Large intestine (tissue), 3 donors: ENCODE measurements at regions not wholly inside any gene's neighbourhood (a gene's known extent, or its start where the extent isn't known, plus 50 kb on each side); places are given as distances from the start of the nearest gene placed in this dataset.

Experiments used
- DNase-seq, 2 donors: peaks; one replicate each; pipeline versions ENCODE4 v3.0.0 to v3.0.0-alpha.2; 2013
- H3K27ac ChIP-seq: one replicate; pipeline ENCODE4 v1.5.1; 2013; ENCODE audit warnings: low read length
- H3K27me3 ChIP-seq: 2 replicates; pipeline ENCODE4 v1.6.1; 2013; ENCODE audit warnings: low read length; ENCODE audit not compliant: control insufficient read depth, insufficient read depth
- H3K36me3 ChIP-seq: 2 replicates; pipeline ENCODE4 v1.6.1; 2013; ENCODE audit warnings: low read length; ENCODE audit not compliant: control insufficient read depth, insufficient read depth
- H3K4me1 ChIP-seq: one replicate; pipeline ENCODE4 v1.6.1; 2013; ENCODE audit warnings: low read length; ENCODE audit not compliant: control insufficient read depth, insufficient read depth
- H3K4me3 ChIP-seq: one replicate; pipeline ENCODE4 v1.5.1; 2013; ENCODE audit warnings: low read length
- H3K9me3 ChIP-seq: one replicate; pipeline ENCODE4 v1.6.1; 2013; ENCODE audit warnings: mild to moderate bottlenecking, low read depth, low read length, moderate library complexity; ENCODE audit not compliant: control insufficient read depth
- WGBS: methylation state at CpG from one replicate; pipeline ENCODE4 v1.1.5; 2013; ENCODE audit warnings: low lambda C conversion rate; ENCODE audit not compliant: insufficient coverage; 5-methylcytosine and 5-hydroxymethylcytosine counted together

- H3K9me3 ChIP-seq = no peaks in the 10 kb centered on the region
- H3K4me3 ChIP-seq = no peak overlapping the region
- no CpG with 5 or more reads among the region's 7 CpGs for WGBS
- no peak for DNase-seq
- H3K4me1 ChIP-seq = no peaks in the 10 kb centered on the region
- no peaks in the 10 kb centered on the region for H3K27me3 ChIP-seq
- no peak overlapping the region for H3K27ac ChIP-seq
- no peaks in the 10 kb centered on the region for H3K36me3 ChIP-seq
Measured at GRCh38 chr7:67950321-67951083, 953.9 kb downstream of the TYW1 start.

- Histone ChIP-seq H3K27me3 (no peaks in the 10 kb centered on the region), H3K4me1 (no peaks in the 10 kb centered on the region), H3K36me3 (no peaks in the 10 kb centered on the region), H3K9me3 (no peaks in the 10 kb centered on the region), H3K4me3 (no peak overlapping the region), H3K27ac (no peak overlapping the region)
- no peak for DNase-seq
- no CpG with 5 or more reads among the region's 3 CpGs for WGBS
Measured at GRCh38 chr7:67955061-67955460, 958.4 kb downstream of the TYW1 start.

GRCh38 chr7:67962863-67963262 lies 966.2 kb downstream of the TYW1 start:
- no peak for DNase-seq
- no peak overlapping the region for H3K27ac ChIP-seq
- no peaks in the 10 kb centered on the region for H3K9me3 ChIP-seq
- H3K4me3 ChIP-seq = no peak overlapping the region
- WGBS = no CpG with 5 or more reads among the region's 1 CpG
- no peaks in the 10 kb centered on the region for H3K27me3 ChIP-seq
- no peaks in the 10 kb centered on the region for H3K36me3 ChIP-seq
- H3K4me1 ChIP-seq = no peaks in the 10 kb centered on the region

GRCh38 chr7:67976490-67976889 lies 979.9 kb downstream of the TYW1 start:
- DNase-seq = no peak
- H3K27ac ChIP-seq = no peak overlapping the region
- H3K4me1 ChIP-seq = no peaks in the 10 kb centered on the region
- WGBS = 83% methylated on average over 2 of the region's 3 CpGs
- no peaks in the 10 kb centered on the region for H3K36me3 ChIP-seq
- H3K27me3 ChIP-seq = no peaks in the 10 kb centered on the region
- H3K4me3 ChIP-seq = no peak overlapping the region
- H3K9me3 ChIP-seq = no peaks in the 10 kb centered on the region

- no peaks in the 10 kb centered on the region for H3K4me1 ChIP-seq
- H3K27ac ChIP-seq = no peak overlapping the region
- DNase-seq = no peak
- no peaks in the 10 kb centered on the region for H3K27me3 ChIP-seq
- no peaks in the 10 kb centered on the region for H3K9me3 ChIP-seq
- no CpG with 5 or more reads among the region's 1 CpG for WGBS
- no peaks in the 10 kb centered on the region for H3K36me3 ChIP-seq
- H3K4me3 ChIP-seq = no peak overlapping the region
Measured at GRCh38 chr7:67983486-67983885, 986.9 kb downstream of the TYW1 start.

- Histone ChIP-seq H3K4me1 (no peaks in the 10 kb centered on the region), H3K4me3 (no peak overlapping the region), H3K27me3 (no peaks in the 10 kb centered on the region), H3K36me3 (no peaks in the 10 kb centered on the region), H3K9me3 (no peaks in the 10 kb centered on the region), H3K27ac (no peak overlapping the region)
- 91% methylated on average over 4 of the region's 4 CpGs for WGBS
- no peak for DNase-seq
Measured at GRCh38 chr7:67984326-67984725, 987.7 kb downstream of the TYW1 start.

GRCh38 chr7:67989142-67989541 lies 992.5 kb downstream of the TYW1 start:
- Histone ChIP-seq H3K27ac (no peak overlapping the region), H3K27me3 (no peaks in the 10 kb centered on the region), H3K4me1 (no peaks in the 10 kb centered on the region), H3K4me3 (no peak overlapping the region), H3K9me3 (no peaks in the 10 kb centered on the region), H3K36me3 (no peaks in the 10 kb centered on the region)
- 80% methylated on average over 1 of the region's 4 CpGs for WGBS
- DNase-seq = no peak

GRCh38 chr7:67990003-67990402 lies 993.4 kb downstream of the TYW1 start:
- 80% methylated on average over 1 of the region's 4 CpGs for WGBS
- Histone ChIP-seq H3K4me3 (no peak overlapping the region), H3K9me3 (no peaks in the 10 kb centered on the region), H3K4me1 (no peaks in the 10 kb centered on the region), H3K27ac (no peak overlapping the region), H3K36me3 (no peaks in the 10 kb centered on the region), H3K27me3 (no peaks in the 10 kb centered on the region)
- no peak for DNase-seq

GRCh38 chr7:67990716-67991115 lies 994.1 kb downstream of the TYW1 start:
- H3K4me3 ChIP-seq = no peak overlapping the region
- no CpG with 5 or more reads among the region's 2 CpGs for WGBS
- H3K9me3 ChIP-seq = no peaks in the 10 kb centered on the region
- H3K4me1 ChIP-seq = no peaks in the 10 kb centered on the region
- no peaks in the 10 kb centered on the region for H3K36me3 ChIP-seq
- H3K27me3 ChIP-seq = no peaks in the 10 kb centered on the region
- no peak overlapping the region for H3K27ac ChIP-seq
- DNase-seq = no peak

GRCh38 chr7:67992287-67992686 lies 995.7 kb downstream of the TYW1 start:
- Histone ChIP-seq H3K36me3 (no peaks in the 10 kb centered on the region), H3K9me3 (no peaks in the 10 kb centered on the region), H3K27ac (no peak overlapping the region), H3K4me1 (no peaks in the 10 kb centered on the region), H3K27me3 (no peaks in the 10 kb centered on the region), H3K4me3 (no peak overlapping the region)
- DNase-seq = no peak
- 100% methylated on average over 6 of the region's 8 CpGs for WGBS

GRCh38 chr7:68005992-68006391 lies 1009.4 kb downstream of the TYW1 start:
- no peak overlapping the region for H3K27ac ChIP-seq
- H3K27me3 ChIP-seq = no peaks in the 10 kb centered on the region
- H3K9me3 ChIP-seq = no peaks in the 10 kb centered on the region
- H3K36me3 ChIP-seq = no peaks in the 10 kb centered on the region
- no peaks in the 10 kb centered on the region for H3K4me1 ChIP-seq
- no peak overlapping the region for H3K4me3 ChIP-seq
- no CpG with 5 or more reads among the region's 6 CpGs for WGBS
- DNase-seq = no peak
